ENCODE measurements at regions not wholly inside any gene's neighbourhood (a gene's known extent, or its start where the extent isn't known, plus 50 kb on each side); places are given as distances from the start of the nearest gene placed in this dataset.
"Not testable (repeated sequence)": the region's sequence is repeated elsewhere in the genome, so short reads cannot be mapped to it uniquely, and the experiment has no call there.

DNA sequence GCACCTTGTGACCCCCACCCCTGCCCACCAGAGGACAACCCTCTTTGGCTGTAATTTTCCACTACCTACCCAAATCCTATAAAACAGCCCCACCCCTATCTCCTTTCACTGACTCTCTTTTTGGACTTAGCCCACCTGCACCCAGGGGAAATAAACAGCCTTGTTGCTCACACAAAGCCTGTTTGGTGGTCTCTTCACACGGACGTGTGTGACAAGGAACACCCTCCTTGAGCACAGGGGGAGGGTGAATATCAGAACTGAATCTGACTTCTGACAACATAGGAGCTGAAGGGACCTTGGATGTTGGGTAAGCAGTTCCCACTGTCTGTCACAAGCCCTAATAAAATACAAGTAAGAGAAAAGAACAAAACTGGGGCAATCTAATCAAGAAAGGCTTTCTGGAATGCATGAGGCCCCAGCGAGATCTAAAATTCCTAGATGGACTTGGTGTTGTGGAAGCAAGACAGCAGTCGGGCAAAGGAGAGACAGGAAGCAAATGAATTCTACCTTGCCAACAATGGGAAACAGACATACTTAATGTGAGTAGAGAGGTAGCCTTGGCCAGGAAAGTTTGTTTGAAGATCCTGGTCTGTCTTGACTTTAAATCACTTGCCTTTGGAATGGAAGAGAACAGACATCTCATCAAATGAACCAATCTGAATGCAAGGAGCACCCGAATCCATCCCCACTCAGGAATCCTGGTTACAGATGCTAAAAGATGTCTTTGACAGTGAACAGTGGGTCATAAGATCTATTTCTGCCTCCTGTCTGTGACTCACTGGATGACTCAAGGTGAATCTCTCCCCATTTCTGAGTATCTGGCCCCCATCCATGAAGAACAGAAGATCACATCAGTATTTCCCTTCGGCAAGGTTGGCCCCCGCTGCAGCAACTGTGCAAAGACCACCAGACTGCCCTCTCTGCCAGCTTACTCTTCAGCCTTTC is 53.3 kb downstream of the OLFML3 start:
- no peak for DNase-seq

DNA sequence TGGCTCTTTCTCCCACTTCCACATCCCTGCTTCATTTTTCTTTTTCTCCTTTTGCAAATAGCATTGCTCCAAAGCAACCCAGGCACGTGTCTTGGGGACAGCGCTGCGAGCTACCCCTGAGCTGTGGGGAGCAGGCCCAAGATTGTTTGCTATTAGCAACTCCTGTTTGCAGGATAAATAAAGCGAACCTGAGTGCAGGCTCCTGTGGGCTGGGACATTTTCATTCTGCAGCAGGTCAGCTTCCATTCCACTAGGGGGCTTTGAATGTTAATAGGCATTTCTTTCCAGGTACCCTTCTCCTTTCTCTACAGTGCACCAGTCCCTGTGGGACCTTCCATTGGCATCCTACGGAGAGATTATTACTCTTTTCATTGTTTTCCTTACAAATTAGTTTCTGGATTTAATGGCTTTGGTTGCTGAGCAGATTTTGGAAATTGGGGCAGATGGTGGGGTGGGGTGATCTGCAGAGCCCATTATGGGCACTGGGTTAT is 54.0 kb downstream of the OLFML3 start:
- DNase-seq = peak; percentile 19 to 53

DNA sequence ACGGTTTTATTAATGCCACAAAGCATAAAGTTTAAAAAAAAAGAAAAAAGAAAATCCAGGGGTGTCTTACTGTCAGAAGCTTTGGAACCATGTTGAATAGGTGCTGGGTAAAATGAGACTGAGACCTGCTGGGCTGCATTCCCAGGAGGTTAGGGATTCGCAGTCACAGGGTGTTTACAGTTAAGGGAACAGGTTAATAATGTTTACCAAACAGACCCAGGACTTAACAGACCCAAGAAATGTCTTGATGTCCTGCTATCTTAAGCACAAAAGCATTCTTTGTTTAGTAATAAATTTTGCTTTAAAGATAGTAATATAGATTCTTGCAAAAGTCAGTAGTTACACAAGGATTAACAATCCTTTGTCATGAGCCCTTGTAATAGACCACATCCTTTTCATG is 54.7 kb downstream of the OLFML3 start:
- no peak for DNase-seq

DNA sequence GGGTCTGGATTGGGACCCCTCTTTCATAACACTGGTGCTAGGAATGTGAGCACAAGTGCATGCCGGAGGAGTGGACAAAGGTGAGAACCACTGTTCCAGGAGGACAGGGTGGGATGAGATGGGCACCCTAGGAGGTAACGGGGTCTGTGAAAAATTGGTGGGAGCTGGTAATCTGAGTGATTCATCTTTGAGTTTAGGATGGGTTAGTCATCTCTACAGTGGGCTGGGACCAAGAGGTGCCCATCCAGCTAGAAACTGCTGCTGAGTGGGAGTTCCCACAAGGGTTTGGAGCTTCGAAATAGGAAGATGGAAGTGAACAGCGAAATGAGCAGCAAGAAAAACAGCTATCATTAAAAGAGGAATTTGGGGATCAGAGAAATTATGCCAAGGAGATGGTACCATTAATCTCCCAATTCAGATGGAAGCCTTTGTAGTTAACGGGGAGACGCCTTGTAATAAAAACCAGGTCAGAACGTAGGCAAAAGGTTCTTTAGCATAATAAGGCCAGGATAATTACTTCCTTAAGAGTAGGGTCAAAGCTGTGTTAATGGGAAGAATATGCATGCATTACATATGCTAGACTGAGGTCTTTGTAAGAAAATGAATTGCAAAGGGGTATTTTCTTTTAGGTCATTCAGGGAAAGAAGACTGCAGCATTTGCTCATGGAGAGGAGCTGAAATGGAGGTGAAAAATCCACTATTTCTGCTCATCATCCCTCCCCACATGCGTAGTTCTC is 55.5 kb downstream of the OLFML3 start:
- no peak for DNase-seq

DNA sequence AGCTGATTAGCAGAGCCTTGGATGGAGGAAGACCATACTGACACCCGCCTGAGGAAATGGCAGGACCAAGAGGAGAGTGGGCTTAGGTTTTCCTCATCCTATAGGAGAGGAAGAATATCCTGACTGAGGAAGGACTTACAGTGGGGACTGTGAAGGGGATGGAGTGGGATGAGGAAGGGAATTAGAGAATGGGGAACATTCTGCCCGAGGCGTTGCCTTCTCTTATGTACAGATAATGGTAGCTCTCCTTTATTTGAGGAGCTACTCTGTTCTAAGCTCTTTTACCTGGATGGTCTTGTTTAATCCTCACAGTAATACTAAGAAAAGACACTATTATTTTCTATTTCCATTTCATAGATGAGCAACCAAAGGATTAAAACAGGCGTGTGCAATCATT is 56.0 kb downstream of the OLFML3 start:
- no peak for DNase-seq

DNA sequence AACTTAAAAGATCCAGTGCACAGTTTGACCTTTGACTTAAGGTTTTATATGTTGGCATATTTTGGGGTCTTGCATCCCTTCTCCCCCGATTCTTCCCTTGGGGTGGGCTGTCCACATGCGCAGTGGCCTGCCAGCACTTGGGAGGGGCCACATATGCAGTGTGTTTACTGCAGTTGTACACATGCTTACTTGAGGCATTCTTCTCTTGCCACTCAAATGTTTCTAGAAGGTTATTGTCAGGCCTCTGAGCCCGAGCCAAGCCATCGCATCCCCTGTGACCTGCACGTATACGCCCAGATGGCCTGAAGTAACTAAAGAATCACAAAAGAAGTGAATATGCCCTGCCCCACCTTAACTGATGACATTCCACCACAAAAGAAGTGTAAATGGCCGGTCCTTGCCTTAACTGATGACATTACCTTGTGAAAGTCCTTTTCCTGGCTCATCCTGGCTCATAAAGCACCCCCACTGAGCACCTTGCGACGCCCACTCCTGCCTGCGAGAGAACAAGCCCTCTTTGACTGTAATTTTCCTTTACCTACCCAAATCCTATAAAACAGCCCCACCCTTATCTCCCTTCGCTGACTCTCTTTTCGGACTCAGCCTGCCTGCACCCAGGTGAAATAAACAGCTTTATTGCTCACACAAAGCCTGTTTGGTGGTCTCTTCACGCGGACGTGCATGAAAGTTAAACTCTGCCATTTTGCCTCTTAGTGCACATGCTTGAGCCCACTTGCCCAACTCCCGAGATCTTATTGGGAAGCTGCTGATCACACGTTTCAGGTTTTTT is 57.8 kb downstream of the OLFML3 start:
- DNase-seq = not testable (repeated sequence)

DNA sequence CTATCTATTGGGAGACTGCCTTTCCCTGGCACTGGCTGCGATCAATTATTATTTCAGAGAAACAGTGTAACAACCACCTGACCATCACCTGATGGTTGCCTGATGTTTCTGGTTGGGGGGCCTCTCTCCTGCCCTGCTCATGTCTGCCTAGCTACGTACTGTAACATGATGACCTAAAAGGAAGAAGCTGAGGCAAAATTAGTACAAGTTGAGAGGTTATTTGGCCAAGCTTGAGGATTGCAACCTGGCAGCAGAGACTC is 58.3 kb downstream of the OLFML3 start:
- DNase-seq = no peak

DNA sequence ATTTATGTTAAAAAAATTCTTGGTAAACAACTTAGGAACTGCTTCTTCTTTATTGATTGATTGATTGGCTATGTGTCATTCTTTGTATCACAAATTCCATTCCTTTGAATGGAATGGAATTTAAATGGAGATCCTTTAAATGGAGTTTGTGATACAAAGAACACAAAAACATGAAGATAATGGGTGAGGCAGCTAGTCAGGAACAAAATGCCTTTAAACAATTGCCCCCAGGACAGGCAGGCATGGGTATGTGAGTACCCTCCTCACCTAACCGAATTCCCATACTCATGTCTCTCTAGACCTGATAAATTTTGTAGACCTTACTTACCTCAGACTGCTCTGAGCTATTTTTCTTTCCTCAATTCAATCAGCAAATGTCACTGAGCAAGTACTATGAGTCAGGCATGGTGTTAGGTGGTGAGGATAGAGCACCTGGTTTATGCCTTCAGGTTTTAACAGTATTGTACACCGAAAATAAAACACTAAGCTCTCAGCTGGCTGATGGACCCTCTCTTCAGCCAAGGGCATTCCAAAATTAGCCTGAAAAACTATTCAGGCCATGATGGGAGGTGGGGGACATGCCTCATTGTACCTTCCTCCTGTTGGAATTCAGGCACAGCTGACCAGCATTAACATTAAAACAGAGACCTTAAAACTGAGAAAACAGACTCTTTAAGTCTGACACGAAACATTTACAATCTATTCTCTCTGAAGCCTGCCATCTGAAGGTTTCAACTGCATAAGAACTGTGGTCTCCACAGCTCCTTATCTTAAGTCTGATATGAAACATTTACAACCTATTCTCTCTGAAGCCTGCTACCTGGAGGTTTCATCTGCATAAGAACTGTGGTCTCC is 58.9 kb downstream of the OLFML3 start:
- DNase-seq = no peak

Data from Kasumi-1 (cell line).